Posterior vena cava (tissue), 2 donors: ENCODE measurements at regions not wholly inside any gene's neighbourhood (a gene's known extent, or its start where the extent isn't known, plus 50 kb on each side); places are given as distances from the start of the nearest gene placed in this dataset.

Experiments
- DNase-seq: peaks from one replicate; pipeline ENCODE4 v3.0.0-alpha.2; 2020; ENCODE audit warnings: low spot score
- intact Hi-C, 2 donors: fragments of 100-400 bp; cut with DNase I; formaldehyde crosslinking; loops; one replicate each; pipeline versions ENCODE4 v1.14.1 to v1.14.2; 2022 to 2023
- donor health status: DM: yes; HTN: yes; CAD: no.
- donor health status: DM: yes; HTN: yes; CAD: no.

DNA sequence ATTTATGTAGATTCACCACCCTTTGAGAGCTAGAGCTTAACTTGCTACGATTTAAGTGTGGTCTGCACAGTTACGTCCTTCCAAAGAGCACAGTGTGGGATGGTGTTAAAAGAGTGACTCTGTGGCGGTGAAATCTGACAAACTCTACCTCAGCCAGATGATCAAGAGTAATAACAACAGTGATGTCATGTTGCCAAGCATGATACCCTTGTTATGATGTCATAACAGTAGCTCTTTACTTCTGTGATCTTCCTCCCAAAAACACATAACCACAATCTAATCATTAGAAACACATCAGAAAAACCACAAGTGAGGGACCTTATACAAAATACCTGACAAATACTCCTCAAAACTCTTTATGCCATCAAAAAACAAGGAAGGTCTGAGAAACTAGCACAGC, 649.3 kb downstream of the POM121L12 start:
- intact Hi-C loops, result no loop called here
- no peak for DNase-seq

DNA sequence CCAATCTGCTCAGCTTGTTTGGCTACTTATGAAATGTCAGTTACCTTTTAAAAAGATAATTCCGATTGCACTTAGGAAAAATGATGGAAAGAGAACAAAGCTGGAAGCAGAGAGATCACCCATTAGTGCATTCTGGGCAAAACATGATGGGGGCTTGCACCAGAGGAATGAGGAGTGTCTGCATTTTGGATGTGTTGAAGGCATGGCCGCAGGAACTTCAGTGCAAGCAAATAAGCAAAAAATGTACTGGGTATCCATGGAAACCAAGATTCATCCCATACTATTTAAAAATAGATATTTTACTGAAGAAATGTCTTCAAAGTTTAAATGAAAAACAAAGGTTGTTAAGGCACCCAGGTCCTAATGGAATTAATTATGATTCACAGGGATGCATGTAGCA, 655.0 kb downstream of the POM121L12 start:
- intact Hi-C loops, result no loop called here
- no peak for DNase-seq

DNA sequence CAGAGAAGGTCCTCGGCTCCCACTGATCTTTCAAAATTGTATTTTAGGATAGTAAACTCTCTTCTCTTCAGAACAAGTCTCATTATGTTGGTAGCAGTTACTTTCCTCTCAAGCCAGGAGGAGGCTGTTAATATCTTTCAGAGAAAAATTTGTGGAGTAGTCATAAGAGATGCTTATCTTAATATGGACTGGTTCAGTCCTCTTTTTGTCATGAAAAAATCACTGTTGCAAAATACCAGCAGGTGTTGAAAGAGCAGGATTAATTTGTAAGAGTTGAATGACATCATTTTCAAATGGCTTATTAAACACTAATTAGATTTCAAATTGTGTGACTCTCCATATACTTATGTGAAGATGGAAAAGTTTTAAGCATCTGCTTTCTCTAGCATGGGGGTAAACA, 662.5 kb downstream of the POM121L12 start:
- intact Hi-C loops, result no loop called here
- no peak for DNase-seq

DNA sequence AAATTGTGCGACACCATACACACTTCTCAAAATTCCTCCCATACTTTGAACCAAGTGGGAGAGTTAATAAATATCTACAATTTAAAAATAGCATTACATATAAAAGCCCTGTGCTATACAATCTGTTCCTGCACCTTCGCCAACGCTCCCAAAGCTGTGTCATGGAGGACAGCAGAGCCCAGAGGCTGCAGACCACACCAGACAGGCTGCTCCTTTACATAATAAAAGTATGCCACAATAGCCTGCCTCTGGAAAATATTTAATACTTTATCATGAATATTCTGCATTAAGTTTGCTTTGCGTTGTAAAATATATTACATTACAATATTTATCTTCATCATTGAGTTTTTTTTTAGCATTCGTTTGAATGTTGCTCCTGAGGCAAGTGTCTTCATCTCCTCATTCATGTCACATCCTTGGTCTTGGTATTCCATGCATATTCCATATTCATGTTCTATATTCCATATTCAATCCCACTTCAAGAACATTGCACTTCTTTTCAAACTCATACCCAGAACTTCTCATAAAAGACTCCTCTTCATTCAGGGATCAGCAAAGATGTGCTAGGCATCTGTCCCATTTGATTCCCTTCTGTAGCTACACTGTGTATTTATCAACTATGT, 663.9 kb downstream of the POM121L12 start:
- intact Hi-C loops, result no loop called here
- no peak for DNase-seq

DNA sequence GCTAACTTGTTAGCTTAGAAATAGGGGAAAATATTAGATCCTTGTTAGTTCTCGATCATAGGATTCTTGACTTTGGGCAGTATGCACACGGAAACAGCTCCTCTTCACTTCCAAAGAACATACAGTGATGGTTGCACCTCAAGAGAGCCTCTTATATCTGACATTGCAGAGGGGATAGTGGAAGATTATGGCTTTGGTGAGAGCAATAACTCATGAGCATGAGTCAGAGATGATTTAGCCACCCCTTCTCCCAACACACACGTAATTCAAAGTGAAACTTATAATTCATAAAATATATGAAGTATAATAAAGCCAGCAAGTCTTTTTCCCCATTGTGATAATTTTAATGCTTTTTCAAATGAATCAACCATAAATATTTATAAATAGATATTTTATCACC, 683.7 kb downstream of the POM121L12 start:
- no peak for DNase-seq
- intact Hi-C loops, result no loop called here

DNA sequence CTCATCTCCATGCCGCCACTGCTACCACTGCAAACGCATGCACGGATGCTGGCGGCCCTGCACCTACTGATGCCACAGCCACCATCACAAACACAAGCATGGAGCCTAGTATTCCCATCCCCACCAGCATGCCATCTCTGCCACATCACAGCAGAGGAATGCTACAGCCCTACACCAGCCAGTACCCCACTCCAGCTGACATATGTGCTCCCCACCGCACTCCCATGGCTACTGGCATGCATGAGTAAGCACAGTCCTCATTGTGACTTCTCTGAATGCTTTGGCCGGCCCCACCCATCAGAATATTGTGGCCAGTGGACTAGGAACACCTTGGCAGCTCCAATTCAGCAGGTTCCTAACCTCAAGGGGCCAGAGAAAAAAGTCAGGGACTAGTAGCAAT, 705.5 kb downstream of the POM121L12 start:
- intact Hi-C loops, result no loop called here
- no peak for DNase-seq

DNA sequence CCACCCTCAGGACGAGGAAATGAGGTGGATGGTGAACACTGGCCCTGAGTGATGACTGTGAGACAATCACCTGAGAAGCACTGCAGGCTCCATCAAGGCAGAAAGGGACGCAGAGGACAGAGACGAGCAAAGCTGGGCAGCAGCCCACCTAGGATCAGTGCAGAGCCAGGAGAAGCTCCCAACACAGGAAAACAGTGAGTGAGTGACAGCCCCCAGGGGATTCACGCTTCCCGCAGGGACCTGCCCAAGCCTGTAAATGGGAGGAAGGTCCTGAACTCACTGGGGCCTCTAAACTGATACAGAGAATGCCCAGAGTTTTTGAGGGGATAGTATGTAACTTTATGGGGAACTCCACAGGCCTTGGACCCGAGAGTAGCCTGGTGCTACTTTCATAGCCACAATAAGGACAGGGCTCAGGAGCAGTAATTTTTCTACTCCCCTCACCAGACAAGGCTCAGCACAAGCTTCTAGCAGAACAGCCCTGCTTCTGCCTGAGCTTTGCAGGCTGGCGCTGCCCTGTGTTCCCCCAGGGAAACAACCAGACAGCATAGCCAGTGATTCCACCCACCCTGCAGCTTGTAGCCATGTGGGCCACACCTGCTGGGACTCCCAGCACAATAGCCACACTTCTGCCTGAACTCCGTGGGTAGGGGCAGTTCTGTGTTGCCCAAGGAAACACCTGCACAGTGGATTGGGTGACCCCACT, 708.4 kb downstream of the POM121L12 start:
- intact Hi-C loops, result no loop called here
- no peak for DNase-seq

DNA sequence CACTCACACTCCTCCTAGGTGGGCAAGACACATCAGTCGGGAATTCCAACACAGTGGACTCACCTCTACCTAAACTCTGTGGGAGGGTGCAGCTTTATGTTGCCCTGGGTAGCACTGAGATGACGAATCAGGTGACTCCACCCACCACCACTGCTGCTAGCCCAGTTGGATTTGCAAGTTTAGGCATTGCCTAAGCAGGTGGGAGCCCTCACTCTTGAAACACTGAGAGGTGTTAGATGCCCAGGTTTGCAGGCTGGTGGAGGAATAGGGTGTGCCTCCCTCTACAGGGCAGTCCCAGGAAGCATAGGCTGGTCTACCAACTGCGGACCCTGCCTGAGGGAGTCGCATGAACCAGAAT, 708.9 kb downstream of the POM121L12 start:
- intact Hi-C loops, result no loop called here
- no peak for DNase-seq

DNA sequence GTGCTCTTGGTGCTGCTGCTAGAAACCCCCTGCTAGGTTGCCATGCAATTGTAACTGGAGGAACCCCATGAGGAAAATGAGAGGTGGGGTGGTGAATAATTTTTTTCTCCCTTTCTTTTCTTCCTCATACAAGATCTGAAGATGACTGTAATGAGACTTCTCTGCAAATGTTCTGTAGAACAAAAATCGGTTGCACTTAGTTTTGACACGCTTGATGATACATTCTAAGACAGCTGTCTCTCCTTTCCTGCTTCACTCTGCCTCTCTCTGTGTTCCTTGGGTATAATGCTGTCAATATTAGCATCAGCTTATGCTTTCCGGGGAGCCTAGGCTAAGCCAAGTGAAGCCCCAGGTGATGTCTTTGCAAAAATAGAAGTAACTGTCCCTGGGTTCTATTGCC, 721.5 kb downstream of the POM121L12 start:
- no peak for DNase-seq
- intact Hi-C loops, result no loop called here

DNA sequence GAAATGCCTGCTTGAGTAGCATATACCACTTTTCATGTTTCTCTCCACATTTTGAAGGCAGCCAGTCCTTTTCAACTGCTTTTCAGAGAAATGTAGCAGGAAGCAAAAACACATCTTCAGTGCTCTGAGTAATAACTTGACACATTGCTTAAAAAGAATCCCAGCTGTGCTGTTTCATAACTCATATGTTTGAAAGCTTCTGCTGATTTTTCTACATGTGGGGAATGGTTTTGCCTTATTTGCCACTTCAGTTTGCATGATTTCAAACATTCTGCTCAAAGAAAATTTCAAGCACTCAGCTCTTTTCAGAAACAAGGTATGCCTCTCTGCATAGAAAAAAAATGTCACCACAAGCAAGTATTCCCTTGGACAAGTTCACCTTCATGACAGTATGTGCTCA, 732.8 kb downstream of the POM121L12 start:
- intact Hi-C loops, result no loop called here
- no peak for DNase-seq

DNA sequence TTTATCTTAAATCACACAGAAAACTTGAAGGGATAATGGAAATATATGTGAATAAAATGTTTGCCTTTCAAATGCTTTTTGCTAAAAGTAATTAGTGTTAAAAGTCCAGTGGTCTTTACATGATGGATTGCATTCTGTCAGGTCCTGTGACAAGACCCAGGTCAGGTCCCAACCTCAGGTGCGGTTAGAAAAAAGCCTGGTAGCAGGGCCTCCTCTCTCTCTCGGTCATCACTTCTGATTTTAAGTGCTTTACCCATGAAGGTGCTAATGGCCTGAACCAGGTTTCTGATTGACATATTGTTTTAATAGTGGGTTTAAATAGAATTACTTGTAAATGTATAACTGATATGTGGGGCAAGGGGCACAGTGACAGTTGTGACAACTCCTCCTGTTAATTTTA, 736.3 kb downstream of the POM121L12 start:
- no peak for DNase-seq
- intact Hi-C loops, result no loop called here

DNA sequence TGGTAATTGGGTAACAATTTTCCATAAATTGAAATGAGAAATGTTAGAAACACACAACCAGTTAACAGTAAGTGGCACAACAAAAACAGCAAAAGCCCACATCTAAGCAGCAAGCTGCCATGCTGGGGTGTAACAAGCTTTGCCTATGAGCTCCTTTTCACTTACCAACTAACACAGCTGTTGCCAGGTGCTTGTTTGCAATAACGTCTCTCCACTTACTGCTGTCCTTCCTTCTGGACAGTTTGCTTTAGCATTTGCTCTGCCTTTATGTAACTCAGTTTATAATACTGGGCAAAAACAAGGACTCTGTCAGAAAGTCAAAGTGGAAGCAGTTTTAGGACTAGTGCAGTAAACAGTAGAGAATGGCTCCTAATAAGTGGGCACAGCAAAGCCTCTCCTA, 740.9 kb downstream of the POM121L12 start:
- intact Hi-C loops, result no loop called here
- no peak for DNase-seq

DNA sequence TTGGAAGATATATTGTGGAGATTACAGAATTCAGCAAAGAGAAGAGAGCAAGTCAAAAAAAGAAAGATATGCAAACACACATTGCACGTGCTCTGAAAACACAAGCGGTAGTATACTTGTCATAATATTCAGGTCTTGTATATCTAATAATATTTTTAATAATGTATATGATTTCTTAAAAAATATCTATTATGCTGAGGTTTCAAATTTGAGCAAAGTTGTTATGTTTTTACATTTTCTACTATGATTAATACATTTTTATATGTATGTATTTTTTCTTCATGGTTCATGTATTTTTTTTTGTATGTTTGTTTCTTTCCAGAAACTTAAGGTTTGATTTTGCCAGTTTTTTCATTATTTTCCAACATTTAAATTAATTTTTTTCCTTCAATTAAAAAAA, 752.4 kb upstream of the VSTM2A start:
- intact Hi-C loops, result no loop called here
- DNase-seq, result no peak

DNA sequence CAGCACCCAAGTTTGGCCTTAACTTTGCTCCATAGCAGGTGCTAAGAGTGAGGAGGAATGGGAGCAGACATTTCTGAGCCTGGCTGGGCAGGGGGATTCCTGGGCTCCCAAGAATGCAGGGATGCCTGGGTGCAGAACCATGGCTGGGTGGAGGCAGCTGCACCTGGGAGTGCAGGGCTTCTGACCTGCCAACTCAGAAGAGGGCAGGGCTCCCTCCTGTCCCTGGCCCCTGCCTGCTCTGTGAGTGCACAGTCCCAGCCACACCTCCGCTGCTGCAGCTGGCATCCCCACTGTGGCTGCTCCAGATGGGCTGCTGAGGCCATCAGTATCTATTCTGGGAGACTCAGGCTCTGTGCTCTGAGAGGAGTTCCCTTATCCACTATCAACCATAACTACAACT, 747.4 kb upstream of the VSTM2A start:
- intact Hi-C loops, result no loop called here
- DNase-seq, result no peak

DNA sequence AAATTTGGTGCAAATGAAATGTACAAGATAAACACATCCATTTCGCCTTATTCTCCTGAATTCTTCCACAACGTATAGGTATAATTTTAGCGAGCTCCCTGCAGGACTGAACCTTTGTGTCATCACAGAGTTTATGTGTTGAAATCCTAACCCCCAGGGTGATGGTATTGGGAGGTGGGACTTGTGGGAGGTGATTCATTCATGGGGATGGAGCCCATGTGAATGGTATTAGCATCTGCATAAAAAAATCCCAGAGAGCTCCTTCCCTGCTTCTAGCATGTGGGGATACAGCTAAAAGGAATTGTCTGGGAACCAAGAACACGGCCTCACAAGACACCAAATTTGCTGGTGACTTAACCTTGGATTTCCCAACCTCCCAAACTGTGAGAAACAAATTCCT, 741.4 kb upstream of the VSTM2A start:
- intact Hi-C loops, result no loop called here
- DNase-seq, result no peak

DNA sequence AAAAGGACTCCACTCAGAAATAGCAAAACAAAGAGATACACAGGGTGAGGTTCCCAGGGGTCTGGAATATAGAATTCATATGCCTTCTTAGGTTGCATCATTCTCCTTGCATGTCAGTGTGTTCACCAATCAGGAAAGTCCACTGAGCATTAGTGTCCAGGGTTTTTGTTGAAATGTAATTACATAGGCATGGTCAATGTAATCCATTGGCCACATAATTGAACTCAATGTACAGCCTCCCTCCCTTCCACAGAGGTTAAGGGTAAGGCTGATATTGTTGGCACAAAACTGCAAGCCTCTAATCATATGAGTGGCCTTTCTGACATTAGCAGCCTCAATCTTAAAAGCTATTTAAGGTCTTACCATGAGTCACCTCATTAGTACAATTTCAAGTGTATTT, 736.1 kb upstream of the VSTM2A start:
- intact Hi-C loops, result no loop called here
- no peak for DNase-seq

DNA sequence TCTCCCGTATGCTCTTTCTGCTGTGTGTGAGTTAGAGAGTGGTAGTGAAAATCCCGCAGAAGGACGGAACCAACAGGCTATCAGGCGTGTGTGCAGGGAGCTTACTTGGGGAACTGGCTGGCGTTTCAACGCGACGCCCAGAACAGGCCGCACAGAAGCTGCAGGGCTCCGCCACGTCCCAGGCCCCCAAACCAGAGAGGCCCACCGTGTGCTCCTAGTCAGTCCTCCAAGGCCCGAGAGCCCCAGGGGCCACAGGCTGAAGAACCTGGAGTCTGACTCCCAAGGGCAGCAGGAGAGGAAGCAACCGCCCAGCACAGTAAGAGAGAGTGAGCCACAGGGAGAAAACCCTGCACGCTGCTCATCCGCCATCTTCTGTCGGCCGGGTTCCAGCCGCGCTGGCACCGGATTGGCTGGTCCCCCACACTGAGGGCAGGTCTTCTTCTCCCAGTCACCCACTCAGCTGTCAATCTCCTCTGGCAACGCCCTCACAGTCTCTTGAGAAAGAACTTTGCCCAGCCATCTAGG, 730.6 kb upstream of the VSTM2A start:
- intact Hi-C loops, result no loop called here
- peak; percentile 70 for DNase-seq

DNA sequence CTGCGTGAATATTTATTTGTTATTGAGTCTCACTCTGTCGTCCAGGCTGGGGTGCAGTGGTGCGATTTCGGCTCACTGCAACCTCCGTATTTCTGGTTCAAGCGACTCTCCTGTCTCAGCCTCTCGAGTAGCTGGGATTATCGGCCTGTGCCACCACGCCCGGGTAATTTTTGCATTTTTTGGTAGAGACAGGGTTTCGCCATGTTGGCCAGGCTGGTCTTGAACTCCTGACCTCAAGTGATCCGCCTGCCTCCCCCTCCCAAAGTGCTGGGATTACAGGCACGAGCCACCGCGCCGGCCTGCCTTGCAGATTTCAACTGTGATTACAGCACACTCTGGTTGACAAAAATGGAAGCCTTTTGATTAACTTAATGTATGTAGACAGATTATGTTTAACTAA, 730.0 kb upstream of the VSTM2A start:
- intact Hi-C loops, result no loop called here
- DNase-seq, result peak; percentile 66

DNA sequence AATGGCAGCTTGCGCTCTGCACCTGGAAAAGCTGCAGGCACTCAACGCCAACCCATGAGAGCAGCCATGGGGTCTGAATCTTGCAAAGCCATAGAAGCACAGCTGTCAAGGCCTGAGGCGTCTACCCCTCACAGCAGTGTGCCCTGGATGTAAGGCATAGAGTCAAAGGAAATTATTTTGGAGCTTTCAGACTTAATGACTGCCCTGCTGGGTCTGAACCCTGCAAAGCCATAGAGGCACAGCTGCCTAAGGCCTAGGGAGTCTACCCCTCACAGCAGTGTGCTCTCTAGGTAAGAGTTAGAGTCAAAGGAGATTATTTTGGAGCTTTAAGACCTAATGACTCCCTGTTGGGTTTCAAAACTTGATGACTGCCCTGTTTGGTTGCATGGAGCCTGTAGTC, 706.9 kb upstream of the VSTM2A start:
- DNase-seq, result no peak
- intact Hi-C loops, result no loop called here

DNA sequence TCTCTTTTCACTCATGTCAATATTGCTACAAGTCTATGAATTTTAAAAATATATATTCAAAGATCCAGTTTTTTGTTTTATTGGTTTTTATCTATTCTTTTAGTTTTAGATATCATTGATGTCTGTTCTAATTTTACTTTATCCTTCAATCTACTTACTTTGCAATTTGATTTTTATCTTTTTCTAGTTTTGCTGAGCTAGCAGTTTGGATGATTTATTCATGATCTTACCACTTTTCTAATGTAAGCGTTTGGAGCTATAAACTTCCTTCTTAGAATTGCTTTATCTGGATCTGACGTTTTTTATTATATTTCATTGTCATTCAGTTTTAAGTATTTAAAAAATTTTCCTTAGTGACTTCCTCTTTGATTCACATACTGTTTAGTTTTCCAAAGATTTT, 664.5 kb upstream of the VSTM2A start:
- no peak for DNase-seq
- intact Hi-C loops, result no loop called here

DNA sequence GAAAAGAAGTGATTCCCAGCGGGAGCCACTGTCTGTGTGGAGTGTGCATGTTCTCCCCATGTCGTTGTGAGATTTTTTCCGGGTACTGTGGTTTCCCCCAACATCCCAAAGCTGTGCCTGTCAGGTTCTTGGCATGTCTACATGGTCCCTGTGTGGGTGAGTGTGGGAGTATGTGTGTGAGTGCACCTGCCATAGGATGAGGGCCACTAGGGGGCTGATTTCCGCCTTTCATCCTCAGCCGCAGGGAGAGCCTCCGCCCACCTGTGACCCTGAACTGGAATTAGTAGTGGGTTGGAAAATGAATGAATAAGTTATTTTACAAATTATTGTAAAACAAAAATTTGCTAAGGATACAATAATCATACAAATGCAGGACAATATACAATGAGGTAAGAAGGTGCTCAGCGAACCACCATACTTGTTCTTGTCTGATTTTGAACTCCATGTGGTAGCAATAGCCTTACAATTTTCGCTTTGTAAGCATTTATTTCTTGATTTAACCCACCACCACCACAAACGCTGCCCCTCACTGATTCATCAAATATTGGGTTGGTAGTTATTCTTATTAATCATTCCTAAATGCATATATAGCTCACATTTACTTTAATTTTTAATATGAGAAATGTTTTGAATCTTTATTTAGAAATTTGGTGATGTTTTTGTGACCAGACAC, 641.2 kb upstream of the VSTM2A start:
- DNase-seq, result no peak
- intact Hi-C loops, result no loop called here
